HG03457 (cell line): ENCODE measurements at regions not wholly inside any gene's neighbourhood (a gene's known extent, or its start where the extent isn't known, plus 50 kb on each side); places are given as distances from the start of the nearest gene placed in this dataset.

Experiments
- ATAC-seq: cut with Tn5 transposase; IDR thresholded peaks from one replicate; pipeline ENCODE4 v1.9.1; 2021; ENCODE audit warnings: moderate number of reproducible peaks; ENCODE audit not compliant: unreplicated experiment

GRCh38 chr3:6803619-6804018 is 57.3 kb upstream of the GRM7 start:
- no peak for ATAC-seq

GRCh38 chr3:6805236-6805635 is 55.7 kb upstream of the GRM7 start:
- no peak for ATAC-seq

- ATAC-seq, result no peak
These were observed 53.9 kb upstream of the GRM7 start for GRCh38 chr3:6806991-6807390.

- no peak for ATAC-seq
These were observed 52.8 kb upstream of the GRM7 start for GRCh38 chr3:6807967-6808588.

- ATAC-seq, result no peak
These were observed 51.6 kb upstream of the GRM7 start for GRCh38 chr3:6809349-6809748.
